ENCODE measurements at regions not wholly inside any gene's neighbourhood (a gene's known extent, or its start where the extent isn't known, plus 50 kb on each side); places are given as distances from the start of the nearest gene placed in this dataset.

DNA sequence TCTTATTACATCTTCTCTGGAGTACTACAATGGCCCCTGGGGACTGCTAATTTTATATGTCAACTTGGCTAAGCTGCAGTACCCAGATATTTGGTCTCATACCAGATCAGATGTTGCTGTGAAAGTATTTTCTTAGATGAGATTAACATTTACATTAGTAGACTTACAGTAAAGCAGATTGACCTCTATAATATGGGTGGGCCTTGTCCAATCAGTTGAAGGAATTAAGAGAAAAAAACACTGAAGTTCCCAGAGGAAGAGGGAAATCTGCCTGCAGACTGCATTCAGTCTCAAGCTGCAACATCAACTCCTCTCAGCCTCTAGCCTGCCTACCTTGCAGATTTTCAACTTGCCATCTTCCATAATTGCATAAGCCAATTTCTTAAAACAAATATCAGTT lies 430.1 kb downstream of the MED13L start:
- Histone ChIP-seq H3K9me3 (ENCODE audit: control extremely low read depth in 1 of 5, control insufficient read depth in 4 of 5, insufficient read depth in 2 of 5, low read depth in 1 of 5, low read length in 4 of 5) (peaks cover 0 to 7% (median 0%) of the 10 kb centered on the region in 5 experiments), H3K27ac (ENCODE audit: insufficient read depth in 1 of 2, low read depth in 1 of 2, low read length in 2 of 2, poor library complexity in 1 of 2, severe bottlenecking in 2 of 2) (no peak overlapping the region), H3K4me3 (ENCODE audit: control insufficient read depth in 1 of 7, extremely low read depth in 1 of 7, insufficient read depth in 4 of 7, low read depth in 2 of 7, low read length in 6 of 7) (no peak overlapping the region), H3K4me1 (ENCODE audit: control extremely low read depth in 1 of 4, control insufficient read depth in 4 of 4, insufficient read depth in 4 of 4, low read length in 3 of 4) (no peaks in the 10 kb centered on the region), H3K27me3 (replicated peaks in 2 of 5; ENCODE audit: control insufficient read depth in 4 of 5, insufficient read depth in 5 of 5, low read length in 4 of 5) (no peaks in the 10 kb centered on the region), H3K36me3 (ENCODE audit: control insufficient read depth in 4 of 4, insufficient read depth in 4 of 4, low read length in 3 of 4) (no peaks in the 10 kb centered on the region)
- CTCF ChIA-PET = no interaction called here
- DNase-seq = no peak
- POLR2A ChIA-PET = no interaction called here

DNA sequence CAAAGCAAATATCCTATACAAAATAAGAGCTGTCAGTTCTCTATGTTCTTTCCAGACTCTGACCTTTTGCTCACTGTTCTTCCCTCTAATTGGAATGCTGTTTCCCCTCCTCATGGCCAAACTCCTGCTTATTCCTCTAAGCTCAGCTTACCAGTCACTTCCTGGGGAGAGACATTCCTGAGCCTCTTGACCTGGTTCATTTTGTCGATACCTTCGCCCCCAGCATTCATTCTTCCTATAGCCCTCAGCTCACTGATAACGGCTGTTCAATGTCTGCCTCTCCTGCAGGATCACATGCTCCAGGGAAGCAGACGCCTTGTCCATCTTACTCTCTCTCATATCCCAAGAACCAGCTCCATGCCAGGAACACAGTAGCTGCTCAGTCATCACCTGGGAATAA lies 431.0 kb downstream of the MED13L start:
- Histone ChIP-seq H3K4me1 (ENCODE audit: control extremely low read depth in 1 of 4, control insufficient read depth in 4 of 4, insufficient read depth in 4 of 4, low read length in 3 of 4) (no peaks in the 10 kb centered on the region), H3K36me3 (ENCODE audit: control insufficient read depth in 4 of 4, insufficient read depth in 4 of 4, low read length in 3 of 4) (no peaks in the 10 kb centered on the region), H3K27me3 (replicated peaks in 2 of 5; ENCODE audit: control insufficient read depth in 4 of 5, insufficient read depth in 5 of 5, low read length in 4 of 5) (no peaks in the 10 kb centered on the region), H3K9me3 (ENCODE audit: control extremely low read depth in 1 of 5, control insufficient read depth in 4 of 5, insufficient read depth in 2 of 5, low read depth in 1 of 5, low read length in 4 of 5) (peaks cover 0 to 7% (median 0%) of the 10 kb centered on the region in 5 experiments), H3K4me3 (ENCODE audit: control insufficient read depth in 1 of 7, extremely low read depth in 1 of 7, insufficient read depth in 4 of 7, low read depth in 2 of 7, low read length in 6 of 7) (no peak overlapping the region), H3K27ac (ENCODE audit: insufficient read depth in 1 of 2, low read depth in 1 of 2, low read length in 2 of 2, poor library complexity in 1 of 2, severe bottlenecking in 2 of 2) (no peak overlapping the region)
- CTCF ChIA-PET = no interaction called here
- POLR2A ChIA-PET = no interaction called here
- DNase-seq = no peak
- WGBS (ENCODE audit: insufficient coverage) = 88% methylated on average over 4 of the region's 4 CpGs

DNA sequence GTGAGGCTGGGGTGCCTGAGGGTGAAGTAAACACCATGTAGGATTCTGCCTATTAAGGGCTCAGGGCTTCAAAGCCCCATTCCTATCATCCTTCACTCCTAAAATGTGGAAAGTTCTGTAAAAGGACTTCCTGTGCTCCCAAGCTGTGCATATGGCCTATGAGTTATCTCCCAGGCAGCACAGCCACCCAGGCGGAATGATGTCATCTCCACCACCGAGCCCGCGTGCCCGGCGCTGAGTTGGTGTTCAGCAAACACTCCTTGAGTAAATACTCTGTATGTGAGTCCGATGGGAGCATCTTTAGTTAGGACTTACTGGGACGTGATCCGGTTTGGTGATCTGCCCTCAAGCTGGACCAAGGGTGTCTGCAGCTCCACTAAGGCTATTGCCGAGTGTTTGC lies 437.3 kb downstream of the MED13L start:
- peaks cover 0 to 8% (median 0%) of the 10 kb centered on the region in 5 experiments for H3K27me3 ChIP-seq (replicated peaks in 2 of 5; ENCODE audit: control insufficient read depth in 4 of 5, insufficient read depth in 5 of 5, low read length in 4 of 5)
- no peaks in the 10 kb centered on the region for H3K4me1 ChIP-seq (ENCODE audit: control extremely low read depth in 1 of 4, control insufficient read depth in 4 of 4, insufficient read depth in 4 of 4, low read length in 3 of 4)
- ChIA-PET CTCF (no interaction called here), POLR2A (no interaction called here)
- H3K27ac ChIP-seq (ENCODE audit: insufficient read depth in 1 of 2, low read depth in 1 of 2, low read length in 2 of 2, poor library complexity in 1 of 2, severe bottlenecking in 2 of 2) = no peak overlapping the region
- no peak for DNase-seq
- H3K9me3 ChIP-seq (ENCODE audit: control extremely low read depth in 1 of 5, control insufficient read depth in 4 of 5, insufficient read depth in 2 of 5, low read depth in 1 of 5, low read length in 4 of 5) = no peaks in the 10 kb centered on the region
- no peak overlapping the region for H3K4me3 ChIP-seq (ENCODE audit: control insufficient read depth in 1 of 7, extremely low read depth in 1 of 7, insufficient read depth in 4 of 7, low read depth in 2 of 7, low read length in 6 of 7)
- 94% methylated on average over 10 of the region's 10 CpGs for WGBS (ENCODE audit: insufficient coverage)
- no peaks in the 10 kb centered on the region for H3K36me3 ChIP-seq (ENCODE audit: control insufficient read depth in 4 of 4, insufficient read depth in 4 of 4, low read length in 3 of 4)

DNA sequence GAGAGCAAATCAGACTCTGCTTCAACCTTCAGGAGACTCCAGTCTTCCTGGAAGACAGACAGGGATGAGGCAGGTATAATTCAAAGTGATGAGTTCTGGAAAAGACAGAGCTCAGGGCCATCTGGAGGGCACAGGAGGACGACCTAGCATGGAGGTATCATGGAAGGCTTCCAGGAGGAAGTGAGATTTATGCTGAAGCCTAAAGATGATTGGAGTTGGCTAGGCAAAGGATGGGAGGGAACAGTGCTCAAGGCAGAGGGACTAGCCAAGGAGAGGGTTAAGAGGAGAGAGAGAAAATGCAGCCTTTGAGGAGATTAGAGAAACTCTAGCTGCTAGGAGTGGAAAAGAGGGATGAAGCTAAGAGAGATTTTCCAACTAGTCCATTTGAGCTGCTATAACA lies 438.5 kb downstream of the MED13L start:
- POLR2A ChIA-PET = no interaction called here
- no peak overlapping the region for H3K27ac ChIP-seq (ENCODE audit: insufficient read depth in 1 of 2, low read depth in 1 of 2, low read length in 2 of 2, poor library complexity in 1 of 2, severe bottlenecking in 2 of 2)
- no peaks in the 10 kb centered on the region for H3K9me3 ChIP-seq (ENCODE audit: control extremely low read depth in 1 of 5, control insufficient read depth in 4 of 5, insufficient read depth in 2 of 5, low read depth in 1 of 5, low read length in 4 of 5)
- no peaks in the 10 kb centered on the region for H3K4me1 ChIP-seq (ENCODE audit: control extremely low read depth in 1 of 4, control insufficient read depth in 4 of 4, insufficient read depth in 4 of 4, low read length in 3 of 4)
- peaks cover 0 to 8% (median 0%) of the 10 kb centered on the region in 5 experiments for H3K27me3 ChIP-seq (replicated peaks in 2 of 5; ENCODE audit: control insufficient read depth in 4 of 5, insufficient read depth in 5 of 5, low read length in 4 of 5)
- 57% methylated on average over 1 of the region's 1 CpG for WGBS (ENCODE audit: insufficient coverage)
- CTCF ChIA-PET = no interaction called here
- no peak overlapping the region for H3K4me3 ChIP-seq (ENCODE audit: control insufficient read depth in 1 of 7, extremely low read depth in 1 of 7, insufficient read depth in 4 of 7, low read depth in 2 of 7, low read length in 6 of 7)
- no peaks in the 10 kb centered on the region for H3K36me3 ChIP-seq (ENCODE audit: control insufficient read depth in 4 of 4, insufficient read depth in 4 of 4, low read length in 3 of 4)
- no peak for DNase-seq

DNA sequence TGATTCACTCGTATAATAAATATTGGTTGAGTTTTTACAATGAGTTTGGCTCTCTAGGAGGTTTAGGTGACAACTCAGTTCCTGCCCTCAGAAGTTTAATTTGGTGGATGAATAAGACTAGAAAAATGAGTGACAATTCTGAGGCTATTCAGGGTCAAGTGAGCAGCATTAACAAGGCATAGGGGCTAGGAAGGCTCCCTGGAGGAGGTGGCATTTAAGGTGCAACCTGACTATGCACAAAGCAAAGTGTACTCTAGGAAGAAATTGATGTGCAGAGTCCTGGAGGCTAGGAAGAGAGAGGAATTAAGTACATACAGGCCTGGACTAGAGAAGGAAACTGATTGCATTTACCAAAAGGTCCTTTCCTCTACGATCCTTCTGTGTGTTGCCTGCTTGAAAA lies 440.3 kb downstream of the MED13L start:
- H3K4me1 ChIP-seq (ENCODE audit: control extremely low read depth in 1 of 4, control insufficient read depth in 4 of 4, insufficient read depth in 4 of 4, low read length in 3 of 4) = no peaks in the 10 kb centered on the region
- H3K27me3 ChIP-seq (replicated peaks in 2 of 5; ENCODE audit: control insufficient read depth in 4 of 5, insufficient read depth in 5 of 5, low read length in 4 of 5) = peaks cover 0 to 8% (median 0%) of the 10 kb centered on the region in 5 experiments
- no peak overlapping the region for H3K27ac ChIP-seq (ENCODE audit: insufficient read depth in 1 of 2, low read depth in 1 of 2, low read length in 2 of 2, poor library complexity in 1 of 2, severe bottlenecking in 2 of 2)
- H3K4me3 ChIP-seq (ENCODE audit: control insufficient read depth in 1 of 7, extremely low read depth in 1 of 7, insufficient read depth in 4 of 7, low read depth in 2 of 7, low read length in 6 of 7) = no peak overlapping the region
- ChIA-PET POLR2A (no interaction called here), CTCF (no interaction called here)
- DNase-seq = no peak
- no peaks in the 10 kb centered on the region for H3K9me3 ChIP-seq (ENCODE audit: control extremely low read depth in 1 of 5, control insufficient read depth in 4 of 5, insufficient read depth in 2 of 5, low read depth in 1 of 5, low read length in 4 of 5)
- WGBS (ENCODE audit: insufficient coverage) = 83% methylated on average over 2 of the region's 2 CpGs
- no peaks in the 10 kb centered on the region for H3K36me3 ChIP-seq (ENCODE audit: control insufficient read depth in 4 of 4, insufficient read depth in 4 of 4, low read length in 3 of 4)

DNA sequence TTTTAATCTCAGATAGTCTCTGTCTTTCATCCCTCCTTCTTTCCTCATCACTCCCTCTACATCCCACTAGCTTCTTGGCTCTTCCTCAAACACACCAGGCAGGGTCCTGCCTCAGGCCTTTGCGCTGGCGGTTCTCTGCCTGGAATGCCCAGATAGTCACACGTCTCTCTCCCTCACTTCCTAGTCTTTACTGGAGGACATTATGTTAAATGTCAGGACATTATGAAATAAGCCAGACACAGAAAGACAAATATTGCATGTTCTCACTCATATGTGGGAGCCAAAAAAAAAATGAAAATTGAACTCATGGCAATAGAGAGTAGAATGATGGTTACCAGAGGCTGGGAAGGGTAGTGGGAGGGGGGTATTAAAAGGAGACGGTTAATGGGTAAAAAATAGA lies 442.0 kb downstream of the MED13L start:
- Histone ChIP-seq H3K4me1 (ENCODE audit: control extremely low read depth in 1 of 4, control insufficient read depth in 4 of 4, insufficient read depth in 4 of 4, low read length in 3 of 4) (no peaks in the 10 kb centered on the region), H3K36me3 (ENCODE audit: control insufficient read depth in 4 of 4, insufficient read depth in 4 of 4, low read length in 3 of 4) (no peaks in the 10 kb centered on the region), H3K27ac (ENCODE audit: insufficient read depth in 1 of 2, low read depth in 1 of 2, low read length in 2 of 2, poor library complexity in 1 of 2, severe bottlenecking in 2 of 2) (no peak overlapping the region), H3K4me3 (ENCODE audit: control insufficient read depth in 1 of 7, extremely low read depth in 1 of 7, insufficient read depth in 4 of 7, low read depth in 2 of 7, low read length in 6 of 7) (no peak overlapping the region), H3K27me3 (replicated peaks in 2 of 5; ENCODE audit: control insufficient read depth in 4 of 5, insufficient read depth in 5 of 5, low read length in 4 of 5) (peaks cover 0 to 6% (median 0%) of the 10 kb centered on the region in 5 experiments), H3K9me3 (ENCODE audit: control extremely low read depth in 1 of 5, control insufficient read depth in 4 of 5, insufficient read depth in 2 of 5, low read depth in 1 of 5, low read length in 4 of 5) (no peaks in the 10 kb centered on the region)
- WGBS (ENCODE audit: insufficient coverage) = 100% methylated on average over 2 of the region's 4 CpGs
- ChIA-PET CTCF (no interaction called here), POLR2A (no interaction called here)
- DNase-seq = no peak

DNA sequence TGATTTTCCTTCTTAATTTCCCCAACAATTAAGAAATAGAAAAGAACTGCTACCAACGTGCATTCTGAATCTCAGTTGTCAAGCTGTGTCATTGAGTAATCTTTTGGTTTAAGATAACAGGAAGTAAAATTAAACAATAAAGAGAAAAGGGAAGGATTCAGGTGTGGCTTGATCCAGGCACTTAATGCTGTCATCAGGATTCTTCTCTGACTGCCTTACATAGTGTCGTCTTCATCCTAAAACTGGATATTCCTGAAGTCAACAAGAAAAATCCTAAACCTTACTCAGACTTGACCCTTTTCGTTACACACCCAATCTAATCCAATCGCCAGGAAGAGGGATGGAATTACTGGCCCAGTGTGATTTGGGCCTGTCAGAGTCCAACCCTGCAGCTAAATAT lies 443.8 kb downstream of the MED13L start:
- POLR2A ChIA-PET = no interaction called here
- Histone ChIP-seq H3K9me3 (ENCODE audit: control extremely low read depth in 1 of 5, control insufficient read depth in 4 of 5, insufficient read depth in 2 of 5, low read depth in 1 of 5, low read length in 4 of 5) (no peaks in the 10 kb centered on the region), H3K27me3 (replicated peaks in 2 of 5; ENCODE audit: control insufficient read depth in 4 of 5, insufficient read depth in 5 of 5, low read length in 4 of 5) (peaks cover 0 to 3% (median 0%) of the 10 kb centered on the region in 5 experiments), H3K27ac (ENCODE audit: insufficient read depth in 1 of 2, low read depth in 1 of 2, low read length in 2 of 2, poor library complexity in 1 of 2, severe bottlenecking in 2 of 2) (no peak overlapping the region), H3K4me1 (ENCODE audit: control extremely low read depth in 1 of 4, control insufficient read depth in 4 of 4, insufficient read depth in 4 of 4, low read length in 3 of 4) (no peaks in the 10 kb centered on the region), H3K4me3 (ENCODE audit: control insufficient read depth in 1 of 7, extremely low read depth in 1 of 7, insufficient read depth in 4 of 7, low read depth in 2 of 7, low read length in 6 of 7) (no peak overlapping the region), H3K36me3 (ENCODE audit: control insufficient read depth in 4 of 4, insufficient read depth in 4 of 4, low read length in 3 of 4) (no peaks in the 10 kb centered on the region)
- no peak for DNase-seq
- CTCF ChIA-PET = no interaction called here
- WGBS (ENCODE audit: insufficient coverage) = 100% methylated on average over 2 of the region's 4 CpGs

DNA sequence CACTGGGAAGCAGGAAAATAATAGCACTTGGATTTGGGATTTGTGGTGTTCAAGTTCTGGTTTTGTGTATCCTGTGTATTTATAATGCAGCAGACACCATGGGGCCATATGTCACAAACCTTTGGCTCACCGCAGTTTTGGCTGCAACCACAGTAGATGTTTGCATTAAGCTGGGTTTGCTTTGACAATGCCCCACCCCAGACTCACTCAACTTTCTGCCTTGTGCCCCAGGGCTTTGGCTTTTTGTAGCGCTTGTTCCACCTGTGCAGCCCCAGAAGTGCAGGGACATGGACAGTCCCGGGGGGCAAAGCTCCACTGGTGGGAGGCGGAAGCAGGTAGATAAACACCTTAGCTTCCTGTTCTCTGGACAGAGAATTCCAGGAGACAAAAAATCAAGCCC lies 446.9 kb downstream of the MED13L start:
- no peaks in the 10 kb centered on the region for H3K9me3 ChIP-seq (ENCODE audit: control extremely low read depth in 1 of 5, control insufficient read depth in 4 of 5, insufficient read depth in 2 of 5, low read depth in 1 of 5, low read length in 4 of 5)
- H3K4me3 ChIP-seq (ENCODE audit: control insufficient read depth in 1 of 7, extremely low read depth in 1 of 7, insufficient read depth in 4 of 7, low read depth in 2 of 7, low read length in 6 of 7) = no peak overlapping the region
- H3K36me3 ChIP-seq (ENCODE audit: control insufficient read depth in 4 of 4, insufficient read depth in 4 of 4, low read length in 3 of 4) = no peaks in the 10 kb centered on the region
- POLR2A ChIA-PET = no interaction called here
- peaks cover 0 to 4% (median 0%) of the 10 kb centered on the region in 5 experiments for H3K27me3 ChIP-seq (replicated peaks in 2 of 5; ENCODE audit: control insufficient read depth in 4 of 5, insufficient read depth in 5 of 5, low read length in 4 of 5)
- DNase-seq = no peak
- WGBS (ENCODE audit: insufficient coverage) = 97% methylated on average over 4 of the region's 4 CpGs
- H3K27ac ChIP-seq (ENCODE audit: insufficient read depth in 1 of 2, low read depth in 1 of 2, low read length in 2 of 2, poor library complexity in 1 of 2, severe bottlenecking in 2 of 2) = no peak overlapping the region
- H3K4me1 ChIP-seq (ENCODE audit: control extremely low read depth in 1 of 4, control insufficient read depth in 4 of 4, insufficient read depth in 4 of 4, low read length in 3 of 4) = no peaks in the 10 kb centered on the region
- CTCF ChIA-PET = no interaction called here
